Thoracic aorta (tissue), 2 donors: ENCODE measurements at regions not wholly inside any gene's neighbourhood (a gene's known extent, or its start where the extent isn't known, plus 50 kb on each side); places are given as distances from the start of the nearest gene placed in this dataset.

Source experiments
- ATAC-seq: fragments of 150-250 bp; one replicate; pipeline ENCODE4 v1.8.0; 2017; ENCODE audit warnings: low read depth; ENCODE audit not compliant: insufficient number of reproducible peaks, low FRiP score
- DNase-seq: peaks from one replicate; pipeline ENCODE4 v3.0.0-alpha.2; 2020; ENCODE audit warnings: low spot score
- H3K27ac ChIP-seq, 2 donors: fragments of 200-600 bp; sonication (generic); 1 replicate in 1 of 2; 2 replicates in 1 of 2; pipeline ENCODE4 v1.5.1; 2016; ENCODE audit warnings: mild to moderate bottlenecking in 2 of 2, moderate library complexity in 2 of 2
- H3K27me3 ChIP-seq: fragments of 200-600 bp; sonication (generic); replicated peaks from 2 replicates; pipeline ENCODE4 v1.6.0; 2016; ENCODE audit warnings: mild to moderate bottlenecking; ENCODE audit not compliant: insufficient read depth
- H3K36me3 ChIP-seq: fragments of 200-600 bp; sonication (generic); one replicate; pipeline ENCODE4 v1.5.1; 2016
- H3K4me1 ChIP-seq, 2 donors: fragments of 200-600 bp; sonication (generic); 1 replicate in 1 of 2; 2 replicates in 1 of 2; pipeline versions ENCODE4 v1.5.1 to v1.6.0; 2016; ENCODE audit warnings: low read depth in 2 of 2, mild to moderate bottlenecking in 1 of 2; ENCODE audit not compliant: control insufficient read depth in 1 of 2
- H3K4me3 ChIP-seq: fragments of 200-600 bp; sonication (generic); 2 replicates; pipeline ENCODE4 v1.5.1; 2016; ENCODE audit warnings: mild to moderate bottlenecking
- H3K9me3 ChIP-seq: fragments of 200-600 bp; sonication (generic); 2 replicates; pipeline ENCODE4 v1.5.1; 2016
- TF ChIP-seq, protein P1 (sequence below): fragments of 200-600 bp; sonication (generic); IDR thresholded peaks from one replicate; pipeline ENCODE4 v1.5.1; 2019; ENCODE audit warnings: antibody characterized with exemption

DNA sequence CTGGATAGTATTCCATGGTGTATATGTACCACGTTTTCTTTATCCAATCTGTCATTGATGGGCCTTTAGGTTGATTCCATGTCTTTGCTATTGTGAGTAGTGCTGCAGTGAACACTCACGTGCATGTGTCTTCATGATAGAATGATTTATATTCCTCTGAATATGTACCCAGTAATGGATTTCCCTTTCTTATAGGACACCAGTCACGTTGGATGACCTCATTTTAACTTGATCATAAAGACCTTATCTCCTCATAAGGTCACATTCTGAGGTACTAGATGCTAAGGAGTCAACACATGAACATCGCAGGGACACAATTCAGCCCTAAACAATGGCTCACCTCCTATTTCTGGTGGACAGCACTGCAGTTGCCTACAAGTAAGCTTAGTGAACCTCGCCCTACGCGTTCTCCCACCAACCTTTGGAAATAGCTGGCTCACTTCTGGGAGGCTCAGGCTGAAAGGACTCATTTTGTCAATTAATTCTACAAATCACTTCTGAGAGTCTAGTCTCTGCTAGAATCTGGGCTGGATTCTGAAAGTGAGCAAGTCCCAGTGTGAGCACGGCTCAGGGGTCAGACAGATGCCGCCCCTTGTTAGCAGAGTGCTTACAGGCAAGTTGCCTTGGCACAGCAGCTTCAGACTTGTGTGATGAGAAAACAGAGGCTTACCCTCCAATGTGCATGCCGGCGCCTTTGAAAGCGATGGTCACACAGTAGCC is 183.8 kb upstream of the GSC start:
- DNase-seq, result no peak
- ATAC-seq, result no peak
- Histone ChIP-seq H3K27ac (no peak overlapping the region), H3K9me3 (no peaks in the 10 kb centered on the region), H3K4me3 (no peak overlapping the region), H3K36me3 (no peaks in the 10 kb centered on the region), H3K4me1 (no peaks in the 10 kb centered on the region), H3K27me3 (no peaks in the 10 kb centered on the region)
- TF ChIP-seq, protein P1, sequence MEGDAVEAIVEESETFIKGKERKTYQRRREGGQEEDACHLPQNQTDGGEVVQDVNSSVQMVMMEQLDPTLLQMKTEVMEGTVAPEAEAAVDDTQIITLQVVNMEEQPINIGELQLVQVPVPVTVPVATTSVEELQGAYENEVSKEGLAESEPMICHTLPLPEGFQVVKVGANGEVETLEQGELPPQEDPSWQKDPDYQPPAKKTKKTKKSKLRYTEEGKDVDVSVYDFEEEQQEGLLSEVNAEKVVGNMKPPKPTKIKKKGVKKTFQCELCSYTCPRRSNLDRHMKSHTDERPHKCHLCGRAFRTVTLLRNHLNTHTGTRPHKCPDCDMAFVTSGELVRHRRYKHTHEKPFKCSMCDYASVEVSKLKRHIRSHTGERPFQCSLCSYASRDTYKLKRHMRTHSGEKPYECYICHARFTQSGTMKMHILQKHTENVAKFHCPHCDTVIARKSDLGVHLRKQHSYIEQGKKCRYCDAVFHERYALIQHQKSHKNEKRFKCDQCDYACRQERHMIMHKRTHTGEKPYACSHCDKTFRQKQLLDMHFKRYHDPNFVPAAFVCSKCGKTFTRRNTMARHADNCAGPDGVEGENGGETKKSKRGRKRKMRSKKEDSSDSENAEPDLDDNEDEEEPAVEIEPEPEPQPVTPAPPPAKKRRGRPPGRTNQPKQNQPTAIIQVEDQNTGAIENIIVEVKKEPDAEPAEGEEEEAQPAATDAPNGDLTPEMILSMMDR, result no peak

DNA sequence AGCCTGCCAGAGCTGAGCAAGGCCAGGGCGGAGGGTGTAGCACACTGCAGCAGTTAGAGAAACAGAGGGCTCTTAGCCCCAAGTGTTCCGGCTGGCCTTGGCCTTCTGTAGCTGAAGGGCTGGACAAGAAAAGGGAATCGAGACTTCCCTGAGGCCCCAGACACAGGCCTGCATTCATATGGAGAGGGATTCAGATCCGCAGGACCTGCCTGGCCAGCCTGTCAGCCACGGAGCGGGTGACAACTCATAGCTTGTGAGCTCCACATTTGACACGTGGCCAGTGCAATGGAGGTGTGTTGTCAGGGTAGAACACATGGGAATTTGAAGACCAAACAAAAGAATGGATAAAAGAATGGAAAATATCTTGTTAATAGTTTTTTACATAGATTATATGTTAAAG is 182.2 kb upstream of the GSC start:
- Histone ChIP-seq H3K27ac (no peak overlapping the region), H3K27me3 (no peaks in the 10 kb centered on the region), H3K36me3 (no peaks in the 10 kb centered on the region), H3K4me3 (no peak overlapping the region), H3K9me3 (peaks cover 8% of the 10 kb centered on the region), H3K4me1 (no peaks in the 10 kb centered on the region)
- DNase-seq (no peak), ATAC-seq (no peak)
- TF ChIP-seq, protein P1, result no peak

DNA sequence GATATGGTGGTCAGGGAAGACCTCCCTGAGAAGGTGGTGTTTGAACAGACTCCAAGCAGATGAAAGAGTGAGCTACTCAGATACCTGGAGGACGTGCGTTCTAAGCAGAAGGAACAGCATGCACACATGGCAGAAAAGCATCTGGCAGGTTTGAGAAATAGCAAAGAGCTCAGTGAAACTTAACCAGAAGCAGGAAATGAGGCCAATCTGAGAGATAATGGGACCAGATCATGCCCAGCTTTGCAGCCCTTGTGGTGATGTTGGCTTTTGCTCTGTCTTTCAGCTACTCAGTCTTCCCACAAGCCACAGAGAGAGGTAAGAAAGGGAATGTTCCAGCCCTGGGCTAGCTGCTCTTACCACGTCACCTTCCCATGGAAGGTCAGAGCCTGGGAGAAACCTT is 176.3 kb upstream of the GSC start:
- no peaks in the 10 kb centered on the region for H3K36me3 ChIP-seq
- H3K4me3 ChIP-seq, result no peak overlapping the region
- H3K27me3 ChIP-seq, result no peaks in the 10 kb centered on the region
- TF ChIP-seq, protein P1, result no peak
- H3K9me3 ChIP-seq, result peaks cover 8% of the 10 kb centered on the region
- no peaks in the 10 kb centered on the region for H3K4me1 ChIP-seq
- no peak overlapping the region for H3K27ac ChIP-seq
- no peak for DNase-seq
- ATAC-seq, result no peak

DNA sequence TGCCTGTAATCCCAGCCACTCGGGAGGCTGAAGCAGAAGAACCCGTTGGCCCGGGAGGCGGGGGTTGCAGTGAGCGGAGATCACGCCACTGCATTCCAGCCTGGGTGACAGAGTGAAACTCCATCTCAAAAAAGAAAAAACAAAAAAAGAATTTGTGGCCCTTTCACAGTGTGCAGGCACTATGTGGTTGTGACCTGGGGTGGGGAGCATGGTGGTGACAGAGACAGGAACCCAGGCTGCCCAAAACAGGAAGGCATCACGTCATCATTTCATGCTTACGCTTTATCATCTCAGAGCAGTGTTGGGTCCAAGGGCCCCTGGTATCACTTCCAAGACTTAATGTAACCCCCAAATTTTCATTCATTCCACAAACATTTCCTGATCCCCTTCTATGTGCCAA is 175.7 kb upstream of the GSC start:
- H3K9me3 ChIP-seq, result peaks cover 8% of the 10 kb centered on the region
- no peak for ATAC-seq
- TF ChIP-seq, protein P1, result no peak
- no peaks in the 10 kb centered on the region for H3K4me1 ChIP-seq
- H3K27ac ChIP-seq, result no peak overlapping the region
- H3K4me3 ChIP-seq, result no peak overlapping the region
- H3K27me3 ChIP-seq, result no peaks in the 10 kb centered on the region
- no peak for DNase-seq
- H3K36me3 ChIP-seq, result no peaks in the 10 kb centered on the region

DNA sequence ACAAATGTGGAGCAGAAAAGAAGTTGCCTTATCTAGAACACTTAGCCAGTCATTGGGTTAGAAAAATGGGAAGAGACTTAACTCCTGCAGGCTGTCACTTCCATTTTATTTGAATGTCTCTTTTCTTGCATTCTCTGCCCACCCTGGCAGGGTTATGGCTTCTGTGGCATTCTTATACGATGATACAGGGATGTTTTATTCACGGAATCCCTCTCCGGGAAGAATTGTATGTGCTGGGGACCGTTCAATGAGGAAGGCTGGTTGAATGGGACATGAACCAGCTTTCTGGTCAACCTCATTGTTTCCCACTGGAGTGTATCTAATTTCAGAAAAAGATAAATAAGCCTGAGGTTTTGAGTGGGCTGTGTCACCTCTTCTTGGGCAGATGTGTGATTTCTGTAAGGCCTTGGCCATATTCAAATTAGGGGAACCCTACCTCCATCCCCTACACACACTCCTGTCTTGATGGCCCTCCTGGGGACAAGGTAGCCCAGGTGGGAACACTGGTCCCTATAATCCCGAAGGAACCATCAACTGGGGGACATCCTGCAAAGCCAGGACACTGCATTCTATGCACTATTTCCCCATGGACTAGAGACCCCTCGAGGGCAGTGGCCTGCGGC is 174.8 kb upstream of the GSC start:
- no peak for ATAC-seq
- Histone ChIP-seq H3K27ac (no peak overlapping the region), H3K36me3 (no peaks in the 10 kb centered on the region), H3K4me3 (no peak overlapping the region), H3K4me1 (no peaks in the 10 kb centered on the region), H3K9me3 (peaks cover 8% of the 10 kb centered on the region), H3K27me3 (no peaks in the 10 kb centered on the region)
- TF ChIP-seq, protein P1, result no peak
- DNase-seq, result no peak
